Prostate gland (tissue), 2 donors: ENCODE measurements at regions not wholly inside any gene's neighbourhood (a gene's known extent, or its start where the extent isn't known, plus 50 kb on each side); places are given as distances from the start of the nearest gene placed in this dataset.

Source experiments
- CTCF ChIP-seq, 4 experiments: fragments of 200-600 bp in 2 of 4; fragments of 450-650 bp in 2 of 4; sonication (generic) in 2 of 4; IDR thresholded peaks; 1 replicate in 3 of 4; 2 replicates in 1 of 4; pipeline ENCODE4 v1.5.1; 2016 to 2019; ENCODE audit warnings: antibody characterized with exemption in 4 of 4, mild to moderate bottlenecking in 2 of 4, moderate library complexity in 2 of 4
- POLR2AphosphoS5 ChIP-seq: sonication (generic); formaldehyde crosslinking; IDR thresholded peaks from one replicate; pipeline ENCODE4 v1.6.1; 2017; ENCODE audit warnings: antibody characterized with exemption

- TF ChIP-seq CTCF (IDR thresholded peaks at IDR 0.05) (no peak), POLR2AphosphoS5 (no peak)
Measured at GRCh38 chr6:104473021-104473429, 386.7 kb downstream of the HACE1 start.
